ENCODE measurements at regions not wholly inside any gene's neighbourhood (a gene's known extent, or its start where the extent isn't known, plus 50 kb on each side); places are given as distances from the start of the nearest gene placed in this dataset.

DNA sequence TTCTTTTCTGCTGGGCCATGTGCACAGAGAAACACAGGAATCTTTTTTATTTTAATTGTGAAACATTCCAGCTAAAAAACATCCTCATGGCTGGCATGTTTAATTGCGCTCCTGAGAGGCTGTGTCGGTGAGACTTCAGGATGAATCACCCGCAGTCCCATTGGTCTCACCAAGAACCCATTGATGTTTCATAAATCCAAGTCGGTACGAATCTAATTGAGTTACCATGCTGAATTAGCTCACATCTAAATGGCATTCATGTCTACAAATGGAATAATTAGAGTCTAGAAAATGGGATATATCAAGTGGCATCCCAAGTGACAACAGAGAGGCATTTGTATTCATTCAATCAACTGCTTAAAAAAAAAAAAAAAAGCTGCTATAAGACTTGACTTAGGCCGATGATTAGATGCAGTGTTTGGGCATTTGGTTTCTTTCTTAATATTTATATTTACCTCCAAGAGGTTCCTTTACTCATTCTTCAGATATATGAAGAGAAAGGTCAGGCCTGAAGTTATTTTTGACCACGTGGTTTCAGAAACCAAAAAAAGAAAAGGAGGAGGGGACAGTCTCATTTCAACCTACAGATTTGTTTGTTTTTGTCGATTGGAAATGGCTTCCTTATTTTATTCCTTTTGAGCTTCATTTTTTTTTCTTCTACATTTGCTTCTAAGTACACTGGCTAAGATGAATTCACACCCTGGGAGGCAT lies 79.1 kb upstream of the FOXB1 start:
- no peak for DNase-seq
- Histone ChIP-seq H3K27me3 (replicated peaks; ENCODE audit: control insufficient read depth, insufficient read depth, low read length) (no peaks in the 10 kb centered on the region), H3K4me3 (ENCODE audit: low read depth, low read length) (no peak overlapping the region), H3K9me3 (no peaks in the 10 kb centered on the region), H3K4me1 (no peaks in the 10 kb centered on the region), H3K36me3 (ENCODE audit: control insufficient read depth, insufficient read depth, low read length) (no peaks in the 10 kb centered on the region)
- no peak overlapping the region for H3K4me3 Mint-ChIP-seq (ENCODE audit: unreplicated experiment)
- intact Hi-C loops (cut with micrococcal nuclease; ENCODE audit: unreplicated experiment), result no loop called here
- H3K4me1 Mint-ChIP-seq (ENCODE audit: low read depth, unreplicated experiment), result no peaks in the 10 kb centered on the region
- POLR2A ChIA-PET, result no interaction called here
- no peaks in the 10 kb centered on the region for H3K9me3 Mint-ChIP-seq (ENCODE audit: unreplicated experiment)
- CTCF ChIA-PET, result no interaction called here
- TF ChIP-seq, protein P1, sequence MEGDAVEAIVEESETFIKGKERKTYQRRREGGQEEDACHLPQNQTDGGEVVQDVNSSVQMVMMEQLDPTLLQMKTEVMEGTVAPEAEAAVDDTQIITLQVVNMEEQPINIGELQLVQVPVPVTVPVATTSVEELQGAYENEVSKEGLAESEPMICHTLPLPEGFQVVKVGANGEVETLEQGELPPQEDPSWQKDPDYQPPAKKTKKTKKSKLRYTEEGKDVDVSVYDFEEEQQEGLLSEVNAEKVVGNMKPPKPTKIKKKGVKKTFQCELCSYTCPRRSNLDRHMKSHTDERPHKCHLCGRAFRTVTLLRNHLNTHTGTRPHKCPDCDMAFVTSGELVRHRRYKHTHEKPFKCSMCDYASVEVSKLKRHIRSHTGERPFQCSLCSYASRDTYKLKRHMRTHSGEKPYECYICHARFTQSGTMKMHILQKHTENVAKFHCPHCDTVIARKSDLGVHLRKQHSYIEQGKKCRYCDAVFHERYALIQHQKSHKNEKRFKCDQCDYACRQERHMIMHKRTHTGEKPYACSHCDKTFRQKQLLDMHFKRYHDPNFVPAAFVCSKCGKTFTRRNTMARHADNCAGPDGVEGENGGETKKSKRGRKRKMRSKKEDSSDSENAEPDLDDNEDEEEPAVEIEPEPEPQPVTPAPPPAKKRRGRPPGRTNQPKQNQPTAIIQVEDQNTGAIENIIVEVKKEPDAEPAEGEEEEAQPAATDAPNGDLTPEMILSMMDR (IDR thresholded peaks at IDR 0.05; ENCODE audit: insufficient read depth in 1 of 2, low read depth in 1 of 2, low read length in 1 of 2, severe bottlenecking in 1 of 2, unreplicated experiment in 1 of 2), result no peak
- peaks cover 20% of the 10 kb centered on the region for H3K27me3 Mint-ChIP-seq (ENCODE audit: insufficient read depth, unreplicated experiment)
- H3K27ac Mint-ChIP-seq (ENCODE audit: unreplicated experiment), result no peak overlapping the region
- no TSS peak for BruUV-seq (replicated peaks)
- no peaks in the 10 kb centered on the region for H3K36me3 Mint-ChIP-seq (ENCODE audit: insufficient read depth, unreplicated experiment)

DNA sequence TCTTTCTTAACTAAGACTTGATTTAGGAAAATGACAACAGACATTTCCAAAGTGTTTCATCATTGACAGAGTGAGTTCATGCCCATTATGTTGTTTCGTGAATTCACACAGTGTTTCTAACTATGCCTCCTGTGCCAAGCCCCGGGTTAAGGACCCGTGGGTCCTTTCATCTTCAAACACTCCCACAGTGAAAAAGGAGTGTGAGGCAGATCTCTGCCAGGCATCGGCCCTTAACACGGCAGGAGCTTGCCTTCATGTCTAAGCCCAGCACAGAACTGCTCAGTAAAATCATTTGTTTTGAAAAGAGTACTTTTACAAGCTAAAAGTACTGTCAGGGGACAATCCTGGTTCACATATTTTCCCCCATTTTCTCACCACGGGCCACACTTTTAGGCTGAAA lies 80.0 kb upstream of the FOXB1 start:
- Histone ChIP-seq H3K4me3 (ENCODE audit: low read depth, low read length) (no peak overlapping the region), H3K36me3 (ENCODE audit: control insufficient read depth, insufficient read depth, low read length) (no peaks in the 10 kb centered on the region), H3K4me1 (no peaks in the 10 kb centered on the region), H3K27me3 (replicated peaks; ENCODE audit: control insufficient read depth, insufficient read depth, low read length) (no peaks in the 10 kb centered on the region), H3K9me3 (no peaks in the 10 kb centered on the region)
- no peaks in the 10 kb centered on the region for H3K36me3 Mint-ChIP-seq (ENCODE audit: insufficient read depth, unreplicated experiment)
- BruUV-seq (replicated peaks), result no TSS peak
- no peak for DNase-seq
- POLR2A ChIA-PET, result no interaction called here
- no peaks in the 10 kb centered on the region for H3K9me3 Mint-ChIP-seq (ENCODE audit: unreplicated experiment)
- H3K27me3 Mint-ChIP-seq (ENCODE audit: insufficient read depth, unreplicated experiment), result peaks cover 20% of the 10 kb centered on the region
- CTCF ChIA-PET, result no interaction called here
- intact Hi-C loops (cut with micrococcal nuclease; ENCODE audit: unreplicated experiment), result no loop called here
- H3K4me1 Mint-ChIP-seq (ENCODE audit: low read depth, unreplicated experiment), result no peaks in the 10 kb centered on the region
- no peak overlapping the region for H3K4me3 Mint-ChIP-seq (ENCODE audit: unreplicated experiment)
- H3K27ac Mint-ChIP-seq (ENCODE audit: unreplicated experiment), result no peak overlapping the region
- TF ChIP-seq, protein P1 (IDR thresholded peaks at IDR 0.05; ENCODE audit: insufficient read depth in 1 of 2, low read depth in 1 of 2, low read length in 1 of 2, severe bottlenecking in 1 of 2, unreplicated experiment in 1 of 2), result no peak

DNA sequence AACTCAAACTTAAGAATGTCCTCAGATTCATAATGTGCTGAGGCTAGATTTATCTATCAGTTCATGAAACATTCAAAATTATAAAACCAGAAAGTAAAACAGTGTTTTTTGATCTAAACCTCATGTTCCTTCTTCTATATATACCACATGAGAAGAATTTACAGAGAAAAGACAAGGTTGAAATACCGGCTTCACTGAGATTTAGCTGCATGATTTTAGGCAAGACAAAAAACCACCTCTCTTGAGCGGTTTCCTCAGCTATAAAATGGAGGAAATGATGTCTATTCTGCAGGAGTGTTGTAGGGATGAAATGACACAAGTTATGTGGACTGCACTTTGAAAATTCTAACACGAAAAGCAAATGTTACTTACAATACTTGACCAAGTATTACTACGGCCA lies 80.6 kb upstream of the FOXB1 start:
- no peaks in the 10 kb centered on the region for H3K27me3 ChIP-seq (replicated peaks; ENCODE audit: control insufficient read depth, insufficient read depth, low read length)
- no peak for DNase-seq
- Mint-ChIP-seq H3K36me3 (ENCODE audit: insufficient read depth, unreplicated experiment) (no peaks in the 10 kb centered on the region), H3K27me3 (ENCODE audit: insufficient read depth, unreplicated experiment) (peaks cover 17% of the 10 kb centered on the region), H3K4me3 (ENCODE audit: unreplicated experiment) (no peak overlapping the region), H3K27ac (ENCODE audit: unreplicated experiment) (no peak overlapping the region), H3K4me1 (ENCODE audit: low read depth, unreplicated experiment) (no peaks in the 10 kb centered on the region), H3K9me3 (ENCODE audit: unreplicated experiment) (no peaks in the 10 kb centered on the region)
- no peak overlapping the region for H3K4me3 ChIP-seq (ENCODE audit: low read depth, low read length)
- TF ChIP-seq, protein P1 (IDR thresholded peaks at IDR 0.05; ENCODE audit: insufficient read depth in 1 of 2, low read depth in 1 of 2, low read length in 1 of 2, severe bottlenecking in 1 of 2, unreplicated experiment in 1 of 2), result no peak
- H3K9me3 ChIP-seq, result no peaks in the 10 kb centered on the region
- ChIA-PET CTCF (no interaction called here), POLR2A (no interaction called here)
- no peaks in the 10 kb centered on the region for H3K4me1 ChIP-seq
- H3K36me3 ChIP-seq (ENCODE audit: control insufficient read depth, insufficient read depth, low read length), result no peaks in the 10 kb centered on the region
- intact Hi-C loops (cut with micrococcal nuclease; ENCODE audit: unreplicated experiment), result no loop called here
- BruUV-seq (replicated peaks), result no TSS peak

Measured in Caco-2 (cell line).